Activated CD8-positive, alpha-beta memory T cell treated with anti-CD3 and anti-CD28 coated beads, Interleukin-2, amount 10 ng/mL, durations not matched to agents 7 days and 5 days (primary cell): ENCODE measurements at regions not wholly inside any gene's neighbourhood (a gene's known extent, or its start where the extent isn't known, plus 50 kb on each side); places are given as distances from the start of the nearest gene placed in this dataset.

Experiments used
- ATAC-seq: fragments of 150-1000 bp; cut with Tn5 transposase; one replicate; pipeline ENCODE4 v1.10.0; 2021; ENCODE audit warnings: moderate library complexity
- CTCF ChIA-PET: fragments of 350-600 bp; sonication (Branson Sonifier 250); formaldehyde crosslinking; loops from one replicate; lab custom pipeline; 2021; ENCODE audit warnings: antibody characterized with exemption; lab: Charles Lee
- DNase-seq: peaks from one replicate; pipeline ENCODE4 v3.0.0-alpha.2; 2020
- H3K27ac Mint-ChIP-seq: one replicate; pipeline ENCODE4 v1.8.0; 2021; ENCODE audit warnings: mild to moderate bottlenecking, mixed read lengths
- H3K27me3 Mint-ChIP-seq: one replicate; pipeline ENCODE4 v1.8.0; 2021; ENCODE audit warnings: mixed read lengths
- H3K36me3 Mint-ChIP-seq: one replicate; pipeline ENCODE4 v1.8.0; 2021; ENCODE audit warnings: mild to moderate bottlenecking, mixed read lengths
- H3K4me1 Mint-ChIP-seq: one replicate; pipeline ENCODE4 v1.8.0; 2021; ENCODE audit warnings: mixed read lengths
- H3K4me3 Mint-ChIP-seq: one replicate; pipeline ENCODE4 v1.8.0; 2021; ENCODE audit warnings: mild to moderate bottlenecking, moderate library complexity, mixed read lengths
- H3K9me3 Mint-ChIP-seq: one replicate; pipeline ENCODE4 v1.8.0; 2022; ENCODE audit warnings: low read depth, mixed read lengths

GRCh38 chr2:204187229-204188083 is 250.9 kb downstream of the ICOS start:
- no peak for ATAC-seq
- no peaks in the 10 kb centered on the region for H3K36me3 Mint-ChIP-seq
- H3K27ac Mint-ChIP-seq: no peak overlapping the region
- H3K4me1 Mint-ChIP-seq: peaks cover 8% of the 10 kb centered on the region
- DNase-seq: no peak
- no peak overlapping the region for H3K4me3 Mint-ChIP-seq
- CTCF ChIA-PET: interaction anchor here (2.6 kb wide), 1 partner anchor 10 kb away, joined by 10 read pairs; no protein-coding TSS in a partner anchor
- H3K9me3 Mint-ChIP-seq: no peaks in the 10 kb centered on the region
- peaks cover 17% of the 10 kb centered on the region for H3K27me3 Mint-ChIP-seq

- H3K27ac Mint-ChIP-seq: no peak overlapping the region
- DNase-seq (no peak), ATAC-seq (no peak)
- no peaks in the 10 kb centered on the region for H3K9me3 Mint-ChIP-seq
- H3K36me3 Mint-ChIP-seq: no peaks in the 10 kb centered on the region
- peaks cover 30% of the 10 kb centered on the region for H3K27me3 Mint-ChIP-seq
- H3K4me3 Mint-ChIP-seq: no peak overlapping the region
- H3K4me1 Mint-ChIP-seq: peaks cover 8% of the 10 kb centered on the region
- CTCF ChIA-PET: interaction anchor here (0.7 to 2.6 kb wide), 2 partner anchors 13 to 205 kb away, joined by 3 to 12 read pairs; no protein-coding TSS in a partner anchor
These were observed 255.0 kb downstream of the ICOS start for GRCh38 chr2:204191574-204191973.

- Mint-ChIP-seq H3K27ac (no peak overlapping the region), H3K27me3 (peaks cover 43% of the 10 kb centered on the region), H3K36me3 (no peaks in the 10 kb centered on the region), H3K9me3 (no peaks in the 10 kb centered on the region), H3K4me3 (no peak overlapping the region), H3K4me1 (no peaks in the 10 kb centered on the region)
- DNase-seq (no peak), ATAC-seq (no peak)
- CTCF ChIA-PET: no interaction called here
These were observed 258.9 kb downstream of the ICOS start for GRCh38 chr2:204195498-204195897.

GRCh38 chr2:204197336-204198005 is 260.9 kb downstream of the ICOS start:
- Mint-ChIP-seq H3K27me3 (peaks cover 39% of the 10 kb centered on the region), H3K9me3 (no peaks in the 10 kb centered on the region), H3K36me3 (no peaks in the 10 kb centered on the region), H3K4me1 (no peaks in the 10 kb centered on the region), H3K4me3 (no peak overlapping the region), H3K27ac (no peak overlapping the region)
- no peak for DNase-seq
- CTCF ChIA-PET: no interaction called here
- no peak for ATAC-seq

- ATAC-seq (no peak), DNase-seq (no peak)
- Mint-ChIP-seq H3K27me3 (peaks cover 28% of the 10 kb centered on the region), H3K27ac (no peak overlapping the region), H3K4me1 (no peaks in the 10 kb centered on the region), H3K36me3 (no peaks in the 10 kb centered on the region), H3K4me3 (no peak overlapping the region), H3K9me3 (no peaks in the 10 kb centered on the region)
- CTCF ChIA-PET: no interaction called here
These were observed 262.8 kb downstream of the ICOS start for GRCh38 chr2:204199357-204199756.

- Mint-ChIP-seq H3K27me3 (peaks cover 36% of the 10 kb centered on the region), H3K4me1 (no peaks in the 10 kb centered on the region), H3K4me3 (no peak overlapping the region), H3K9me3 (no peaks in the 10 kb centered on the region), H3K27ac (no peak overlapping the region), H3K36me3 (no peaks in the 10 kb centered on the region)
- CTCF ChIA-PET: no interaction called here
- DNase-seq (no peak), ATAC-seq (no peak)
These were observed 264.9 kb downstream of the ICOS start for GRCh38 chr2:204201507-204201906.

- no peak for ATAC-seq
- no peak overlapping the region for H3K4me3 Mint-ChIP-seq
- H3K4me1 Mint-ChIP-seq: no peaks in the 10 kb centered on the region
- H3K27me3 Mint-ChIP-seq: peaks cover 38% of the 10 kb centered on the region
- H3K9me3 Mint-ChIP-seq: no peaks in the 10 kb centered on the region
- no peaks in the 10 kb centered on the region for H3K36me3 Mint-ChIP-seq
- H3K27ac Mint-ChIP-seq: no peak overlapping the region
- no peak for DNase-seq
- CTCF ChIA-PET: no interaction called here
These were observed 265.7 kb downstream of the ICOS start for GRCh38 chr2:204202253-204202652.

GRCh38 chr2:204203704-204204103 is 267.1 kb downstream of the ICOS start:
- H3K36me3 Mint-ChIP-seq: no peaks in the 10 kb centered on the region
- H3K4me1 Mint-ChIP-seq: no peaks in the 10 kb centered on the region
- CTCF ChIA-PET: no interaction called here
- DNase-seq (no peak), ATAC-seq (no peak)
- H3K27me3 Mint-ChIP-seq: peaks cover 36% of the 10 kb centered on the region
- H3K27ac Mint-ChIP-seq: no peak overlapping the region
- no peak overlapping the region for H3K4me3 Mint-ChIP-seq
- no peaks in the 10 kb centered on the region for H3K9me3 Mint-ChIP-seq

- CTCF ChIA-PET: no interaction called here
- ATAC-seq (no peak), DNase-seq (no peak)
- Mint-ChIP-seq H3K4me1 (no peaks in the 10 kb centered on the region), H3K27me3 (peaks cover 34% of the 10 kb centered on the region), H3K27ac (no peak overlapping the region), H3K4me3 (no peak overlapping the region), H3K36me3 (no peaks in the 10 kb centered on the region), H3K9me3 (no peaks in the 10 kb centered on the region)
These were observed 268.5 kb downstream of the ICOS start for GRCh38 chr2:204205082-204205481.

GRCh38 chr2:204205538-204205937 is 269.0 kb downstream of the ICOS start:
- Mint-ChIP-seq H3K27ac (no peak overlapping the region), H3K36me3 (no peaks in the 10 kb centered on the region), H3K4me3 (no peak overlapping the region), H3K27me3 (peaks cover 35% of the 10 kb centered on the region), H3K4me1 (no peaks in the 10 kb centered on the region), H3K9me3 (no peaks in the 10 kb centered on the region)
- CTCF ChIA-PET: no interaction called here
- ATAC-seq (no peak), DNase-seq (no peak)

- ATAC-seq: no peak
- no peaks in the 10 kb centered on the region for H3K9me3 Mint-ChIP-seq
- no peaks in the 10 kb centered on the region for H3K4me1 Mint-ChIP-seq
- CTCF ChIA-PET: no interaction called here
- H3K4me3 Mint-ChIP-seq: no peak overlapping the region
- H3K27me3 Mint-ChIP-seq: peaks cover 31% of the 10 kb centered on the region
- H3K27ac Mint-ChIP-seq: no peak overlapping the region
- no peak for DNase-seq
- no peaks in the 10 kb centered on the region for H3K36me3 Mint-ChIP-seq
These were observed 271.3 kb downstream of the ICOS start for GRCh38 chr2:204207866-204208265.

- no peaks in the 10 kb centered on the region for H3K36me3 Mint-ChIP-seq
- no peaks in the 10 kb centered on the region for H3K4me1 Mint-ChIP-seq
- ATAC-seq: no peak
- CTCF ChIA-PET: no interaction called here
- no peak for DNase-seq
- peaks cover 7% of the 10 kb centered on the region for H3K27me3 Mint-ChIP-seq
- H3K9me3 Mint-ChIP-seq: peaks cover 4% of the 10 kb centered on the region
- no peak overlapping the region for H3K4me3 Mint-ChIP-seq
- H3K27ac Mint-ChIP-seq: no peak overlapping the region
These were observed 277.0 kb downstream of the ICOS start for GRCh38 chr2:204213588-204213987.

GRCh38 chr2:204218040-204218439 is 281.5 kb downstream of the ICOS start:
- Mint-ChIP-seq H3K9me3 (peaks cover 4% of the 10 kb centered on the region), H3K4me3 (no peak overlapping the region), H3K27me3 (peaks cover 5% of the 10 kb centered on the region), H3K27ac (no peak overlapping the region), H3K36me3 (no peaks in the 10 kb centered on the region), H3K4me1 (no peaks in the 10 kb centered on the region)
- no peak for DNase-seq
- ATAC-seq: no peak
- CTCF ChIA-PET: no interaction called here

GRCh38 chr2:204219196-204219595 is 282.6 kb downstream of the ICOS start:
- H3K36me3 Mint-ChIP-seq: no peaks in the 10 kb centered on the region
- no peak for DNase-seq

More at GRCh38 chr2:204219196-204219595, 282.6 kb downstream of the ICOS start:
- CTCF ChIA-PET: no interaction called here
- no peak for ATAC-seq
- Mint-ChIP-seq H3K4me1 (no peaks in the 10 kb centered on the region), H3K27ac (no peak overlapping the region), H3K4me3 (no peak overlapping the region), H3K9me3 (peaks cover 2% of the 10 kb centered on the region), H3K27me3 (peaks cover 7% of the 10 kb centered on the region)
